ENCODE measurements at regions not wholly inside any gene's neighbourhood (a gene's known extent, or its start where the extent isn't known, plus 50 kb on each side); places are given as distances from the start of the nearest gene placed in this dataset.

GRCh38 chr6:14578994-14579393 lies 461.4 kb downstream of the CD83 start:
- BruUV-seq (replicated peaks): no TSS peak
- Histone ChIP-seq H2AFZ (no peak overlapping the region), H3K4me1 (replicated peaks; ENCODE audit: insufficient read depth) (no peaks in the 10 kb centered on the region), H3K27me3 (ENCODE audit: insufficient read depth, low read depth) (no peaks in the 10 kb centered on the region), H3K36me3 (ENCODE audit: low read depth) (no peaks in the 10 kb centered on the region), H3F3A (ENCODE audit: insufficient read depth, low read depth) (no peaks in the 10 kb centered on the region), H3K27ac (no peak overlapping the region), H3K4me2 (no peak overlapping the region), H3K9me3 (ENCODE audit: insufficient read depth, low read depth) (no peaks in the 10 kb centered on the region), H3K79me2 (ENCODE audit: low read depth) (no peaks in the 10 kb centered on the region), H3K9me2 (ENCODE audit: insufficient read depth) (no peaks in the 10 kb centered on the region), H3K4me3 (no peak overlapping the region), H4K20me1 (ENCODE audit: insufficient read depth) (no peaks in the 10 kb centered on the region)
- POLR2A ChIA-PET (ENCODE audit: unreplicated experiment): no interaction called here
- no peak for DNase-seq
- TF ChIP-seq EZH2 (IDR thresholded peaks at IDR 0.05; ENCODE audit: low read depth): no peak
- TF ChIP-seq CTCF (conservative IDR thresholded peaks at IDR 0.05): no peak
- CTCF ChIA-PET: no interaction called here
- intact Hi-C loops (cut with micrococcal nuclease; ENCODE audit: unreplicated experiment): no loop called here

GRCh38 chr6:14582749-14583148 lies 465.2 kb downstream of the CD83 start:
- BruUV-seq (replicated peaks): no TSS peak
- Histone ChIP-seq H2AFZ (no peak overlapping the region), H3F3A (ENCODE audit: insufficient read depth, low read depth) (no peaks in the 10 kb centered on the region), H3K4me1 (replicated peaks; ENCODE audit: insufficient read depth) (no peaks in the 10 kb centered on the region), H3K4me3 (no peak overlapping the region), H3K36me3 (ENCODE audit: low read depth) (no peaks in the 10 kb centered on the region), H3K27ac (no peak overlapping the region), H3K79me2 (ENCODE audit: low read depth) (no peaks in the 10 kb centered on the region), H4K20me1 (ENCODE audit: insufficient read depth) (no peaks in the 10 kb centered on the region), H3K9me3 (ENCODE audit: insufficient read depth, low read depth) (no peaks in the 10 kb centered on the region), H3K9me2 (ENCODE audit: insufficient read depth) (no peaks in the 10 kb centered on the region), H3K27me3 (ENCODE audit: insufficient read depth, low read depth) (no peaks in the 10 kb centered on the region), H3K4me2 (no peak overlapping the region)
- TF ChIP-seq EZH2 (IDR thresholded peaks at IDR 0.05; ENCODE audit: low read depth) (no peak), CTCF (conservative IDR thresholded peaks at IDR 0.05) (no peak)
- no peak for DNase-seq
- POLR2A ChIA-PET (ENCODE audit: unreplicated experiment): no interaction called here
- CTCF ChIA-PET: no interaction called here
- intact Hi-C loops (cut with micrococcal nuclease; ENCODE audit: unreplicated experiment): no loop called here

GRCh38 chr6:14583826-14584225 lies 466.3 kb downstream of the CD83 start:
- no peaks in the 10 kb centered on the region for H3K4me1 ChIP-seq (replicated peaks; ENCODE audit: insufficient read depth)
- DNase-seq: no peak
- H3K27ac ChIP-seq: no peak overlapping the region
- H3K36me3 ChIP-seq (ENCODE audit: low read depth): no peaks in the 10 kb centered on the region
- no peaks in the 10 kb centered on the region for H3K9me2 ChIP-seq (ENCODE audit: insufficient read depth)
- H3K9me3 ChIP-seq (ENCODE audit: insufficient read depth, low read depth): no peaks in the 10 kb centered on the region
- no peaks in the 10 kb centered on the region for H3K79me2 ChIP-seq (ENCODE audit: low read depth)
- TF ChIP-seq EZH2 (IDR thresholded peaks at IDR 0.05; ENCODE audit: low read depth) (no peak), CTCF (conservative IDR thresholded peaks at IDR 0.05) (no peak)
- H4K20me1 ChIP-seq (ENCODE audit: insufficient read depth): no peaks in the 10 kb centered on the region
- no peak overlapping the region for H3K4me3 ChIP-seq
- H3F3A ChIP-seq (ENCODE audit: insufficient read depth, low read depth): no peaks in the 10 kb centered on the region
- POLR2A ChIA-PET (ENCODE audit: unreplicated experiment): interaction anchor here (0.6 to 0.8 kb wide), 2 partner anchors 95 to 129 kb away, joined by 3 to 5 read pairs; no protein-coding TSS in a partner anchor
- H3K4me2 ChIP-seq: no peak overlapping the region
- no peak overlapping the region for H2AFZ ChIP-seq
- intact Hi-C loops (cut with micrococcal nuclease; ENCODE audit: unreplicated experiment): no loop called here
- H3K27me3 ChIP-seq (ENCODE audit: insufficient read depth, low read depth): no peaks in the 10 kb centered on the region
- BruUV-seq (replicated peaks): no TSS peak
- CTCF ChIA-PET: no interaction called here
